Stomach (tissue), 8 donors: ENCODE measurements at regions not wholly inside any gene's neighbourhood (a gene's known extent, or its start where the extent isn't known, plus 50 kb on each side); places are given as distances from the start of the nearest gene placed in this dataset.

Experiments used
- DNase-seq, 2 donors: peaks; one replicate each; pipeline versions ENCODE4 v3.0.0 to v3.0.0-alpha.2; 2013 to 2019
- H3K27ac ChIP-seq, 5 donors: fragments of 200-600 bp in 4 of 5; sonication (generic) in 4 of 5; one replicate each; pipeline ENCODE4 v1.5.1; 2013 to 2019; ENCODE audit warnings: mild to moderate bottlenecking in 1 of 5, moderate library complexity in 1 of 5
- H3K27me3 ChIP-seq, 3 donors: fragments of 200-600 bp; sonication (generic); one replicate each; pipeline ENCODE4 v1.5.1; 2017 to 2019; ENCODE audit warnings: mixed run types in 1 of 3
- H3K36me3 ChIP-seq, 4 donors: fragments of 200-600 bp; sonication (generic); 1 replicate in 3 of 4; 2 replicates in 1 of 4; pipeline ENCODE4 v1.5.1; 2016 to 2019
- H3K4me1 ChIP-seq, 4 donors: fragments of 200-600 bp; sonication (generic); one replicate each; pipeline ENCODE4 v1.5.1; 2016 to 2019
- H3K4me3 ChIP-seq, 4 donors: fragments of 200-600 bp; sonication (generic) in 3 of 4; one replicate each; pipeline ENCODE4 v1.5.1; 2016 to 2019; ENCODE audit warnings: mild to moderate bottlenecking in 1 of 4
- H3K9me3 ChIP-seq, 4 donors: fragments of 200-600 bp; sonication (generic); one replicate each; pipeline ENCODE4 v1.5.1; 2016 to 2019
- EP300 ChIP-seq: sonication (generic); formaldehyde crosslinking; IDR thresholded peaks from one replicate; pipeline ENCODE4 v1.6.1; 2017; ENCODE audit warnings: antibody characterized with exemption
- POLR2A ChIP-seq, 4 donors: fragments of 450-650 bp; IDR thresholded peaks; one replicate each; pipeline ENCODE4 v1.6.1; 2016; ENCODE audit warnings: antibody characterized with exemption in 4 of 4, control low read depth in 2 of 4, mild to moderate bottlenecking in 1 of 4, moderate library complexity in 1 of 4
- POLR2AphosphoS5 ChIP-seq, 3 donors: sonication (generic); formaldehyde crosslinking; IDR thresholded peaks; one replicate each; pipeline ENCODE4 v1.6.1; 2016; ENCODE audit warnings: antibody characterized with exemption in 3 of 3
- WGBS, 5 donors: extraction: QIAGEN DNeasy Blood & Tissue Kit in 3 of 5; methylation state at CpG; one replicate each; pipeline versions ENCODE4 v1.1.5 to v1.1.7; 2013 to 2018; 5-methylcytosine and 5-hydroxymethylcytosine counted together
- intact Hi-C: fragments of 100-400 bp; cut with DNase I; formaldehyde crosslinking; loops from one replicate; pipeline ENCODE4 v1.15.1; 2023; ENCODE audit warnings: low total_unique reads
- TF ChIP-seq, protein P1 (sequence below), 7 experiments: fragments of 450-650 bp in 4 of 7; fragments of 200-600 bp in 3 of 7; sonication (generic) in 3 of 7; IDR thresholded peaks; one replicate each; pipeline ENCODE4 v1.5.1; 2016 to 2019; ENCODE audit warnings: antibody characterized with exemption in 7 of 7, control low read depth in 2 of 7, mild to moderate bottlenecking in 1 of 7
- donor health status: healthy with polysubstance abuse.
- donor health status: Bipolar disorder and iron deficiency.
- donor health status: healthy.

DNA sequence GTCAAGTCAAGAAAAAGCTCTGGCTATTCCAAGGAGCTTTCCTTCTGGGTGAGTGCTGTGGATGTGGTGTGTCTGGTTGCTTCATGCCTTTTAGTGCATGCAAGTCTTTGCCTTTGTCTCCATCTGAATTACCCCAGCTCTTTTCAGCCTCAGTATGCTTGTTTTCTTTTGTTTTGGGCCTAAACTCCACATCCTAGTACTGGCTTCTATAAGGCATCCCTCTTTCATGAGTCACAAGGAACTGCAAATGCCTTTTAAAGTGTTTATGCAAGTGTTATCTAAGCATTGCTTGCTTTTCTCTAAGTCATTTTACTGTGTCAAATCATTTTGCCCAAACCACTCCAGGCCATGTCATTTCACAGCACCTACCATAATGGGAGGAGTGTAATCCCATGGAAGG, 132.1 kb downstream of the PLCE1 start:
- no peak for DNase-seq
- Histone ChIP-seq H3K27me3 (no peaks in the 10 kb centered on the region), H3K9me3 (no peaks in the 10 kb centered on the region), H3K27ac (no peak overlapping the region), H3K4me3 (no peak overlapping the region), H3K4me1 (peaks cover 7 to 54% (median 24%) of the 10 kb centered on the region in 4 donors), H3K36me3 (no peaks in the 10 kb centered on the region)
- TF ChIP-seq, protein P1, sequence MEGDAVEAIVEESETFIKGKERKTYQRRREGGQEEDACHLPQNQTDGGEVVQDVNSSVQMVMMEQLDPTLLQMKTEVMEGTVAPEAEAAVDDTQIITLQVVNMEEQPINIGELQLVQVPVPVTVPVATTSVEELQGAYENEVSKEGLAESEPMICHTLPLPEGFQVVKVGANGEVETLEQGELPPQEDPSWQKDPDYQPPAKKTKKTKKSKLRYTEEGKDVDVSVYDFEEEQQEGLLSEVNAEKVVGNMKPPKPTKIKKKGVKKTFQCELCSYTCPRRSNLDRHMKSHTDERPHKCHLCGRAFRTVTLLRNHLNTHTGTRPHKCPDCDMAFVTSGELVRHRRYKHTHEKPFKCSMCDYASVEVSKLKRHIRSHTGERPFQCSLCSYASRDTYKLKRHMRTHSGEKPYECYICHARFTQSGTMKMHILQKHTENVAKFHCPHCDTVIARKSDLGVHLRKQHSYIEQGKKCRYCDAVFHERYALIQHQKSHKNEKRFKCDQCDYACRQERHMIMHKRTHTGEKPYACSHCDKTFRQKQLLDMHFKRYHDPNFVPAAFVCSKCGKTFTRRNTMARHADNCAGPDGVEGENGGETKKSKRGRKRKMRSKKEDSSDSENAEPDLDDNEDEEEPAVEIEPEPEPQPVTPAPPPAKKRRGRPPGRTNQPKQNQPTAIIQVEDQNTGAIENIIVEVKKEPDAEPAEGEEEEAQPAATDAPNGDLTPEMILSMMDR (IDR thresholded peaks at IDR 0.05): no peak
- no peak for TF ChIP-seq POLR2A (IDR thresholded peaks at IDR 0.05)
- TF ChIP-seq EP300: no peak
- no peak for TF ChIP-seq POLR2AphosphoS5 (IDR thresholded peaks at IDR 0.05)
- intact Hi-C loops: no loop called here

DNA sequence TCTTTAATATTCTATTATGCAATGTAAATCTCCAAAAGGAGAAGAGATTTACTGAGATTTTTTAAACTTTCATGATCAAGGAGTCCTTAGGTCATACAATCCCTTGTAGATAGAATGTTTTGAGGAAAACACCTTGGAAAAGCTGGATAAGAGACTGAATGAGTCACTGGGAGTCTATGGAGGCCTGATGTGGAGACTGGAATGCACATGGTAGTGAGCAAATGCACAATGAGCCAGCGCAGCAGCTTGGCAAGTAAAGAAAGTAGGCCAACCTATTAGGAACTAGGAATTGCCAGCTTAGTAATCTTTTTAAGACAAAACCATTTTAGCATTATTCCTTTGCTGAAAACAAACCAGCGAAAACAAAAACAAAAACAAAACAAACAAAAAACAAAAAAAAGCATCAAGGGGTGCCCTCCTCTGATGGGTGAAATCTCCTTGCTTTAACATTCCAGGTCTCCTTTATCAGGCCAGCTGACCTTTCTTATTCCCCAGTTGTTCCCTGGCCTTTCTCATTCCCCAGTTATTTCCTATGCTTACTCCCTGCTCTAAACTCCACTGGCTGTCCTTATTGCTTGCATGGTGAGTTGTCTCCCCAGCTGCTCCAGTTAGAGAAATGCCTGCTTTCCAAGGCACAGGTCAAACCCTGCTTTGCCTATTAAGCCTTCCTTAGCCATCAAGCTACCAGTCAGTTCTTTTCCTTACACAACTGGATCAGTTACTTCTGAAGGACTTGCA, 135.8 kb downstream of the PLCE1 start:
- no peak overlapping the region for H3K27ac ChIP-seq
- no peak overlapping the region for H3K4me3 ChIP-seq
- DNase-seq: no peak
- H3K9me3 ChIP-seq: no peaks in the 10 kb centered on the region
- TF ChIP-seq POLR2A (IDR thresholded peaks at IDR 0.05) (no peak), POLR2AphosphoS5 (IDR thresholded peaks at IDR 0.05) (peak in 1 of 3 donors; percentile 17), EP300 (no peak)
- TF ChIP-seq, protein P1 (IDR thresholded peaks at IDR 0.05): no peak
- no peaks in the 10 kb centered on the region for H3K27me3 ChIP-seq
- intact Hi-C loops: no loop called here
- 87 to 98% (median 90%) methylated on average over 2 of the region's 2 CpGs for WGBS, 5 donors
- peaks cover 0 to 11% (median 4%) of the 10 kb centered on the region in 4 donors for H3K36me3 ChIP-seq
- H3K4me1 ChIP-seq: peaks cover 0 to 46% (median 20%) of the 10 kb centered on the region in 4 donors

DNA sequence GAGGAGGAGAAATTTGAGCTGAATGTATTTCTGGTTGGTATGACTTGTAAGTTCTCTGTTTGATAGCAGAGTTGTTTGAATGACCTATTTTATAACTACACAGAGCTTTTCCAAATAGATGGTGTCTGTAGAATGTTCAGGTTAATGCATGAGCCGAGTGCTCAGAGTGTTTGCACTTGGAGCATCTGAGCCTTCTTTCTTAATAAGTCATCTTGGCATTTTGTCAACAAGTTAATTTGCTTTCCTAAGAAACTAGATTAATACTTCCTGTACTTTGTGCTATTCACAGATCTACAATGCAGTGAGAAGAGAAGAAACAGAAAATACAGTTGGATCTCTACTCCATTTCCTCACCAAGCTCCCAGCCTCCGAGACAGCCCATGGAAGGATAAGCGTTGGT, 138.2 kb downstream of the PLCE1 start:
- Histone ChIP-seq H3K4me1 (peaks cover 0 to 42% (median 16%) of the 10 kb centered on the region in 4 donors), H3K27ac (peak overlapping the region in 2 of 5 donors; percentile 40 to 63), H3K9me3 (no peaks in the 10 kb centered on the region), H3K36me3 (peaks cover 0 to 11% (median 4%) of the 10 kb centered on the region in 4 donors), H3K27me3 (no peaks in the 10 kb centered on the region), H3K4me3 (no peak overlapping the region)
- peak in 1 of 2 donors; percentile 42 for DNase-seq
- no peak for TF ChIP-seq POLR2A (IDR thresholded peaks at IDR 0.05)
- TF ChIP-seq, protein P1 (IDR thresholded peaks at IDR 0.05): no peak
- TF ChIP-seq POLR2AphosphoS5 (IDR thresholded peaks at IDR 0.05): peak in 1 of 3 donors; percentile 36
- no peak for TF ChIP-seq EP300
- 24 to 50% (median 39%) methylated on average over 3 of the region's 3 CpGs for WGBS, 5 donors
- intact Hi-C loops: no loop called here

DNA sequence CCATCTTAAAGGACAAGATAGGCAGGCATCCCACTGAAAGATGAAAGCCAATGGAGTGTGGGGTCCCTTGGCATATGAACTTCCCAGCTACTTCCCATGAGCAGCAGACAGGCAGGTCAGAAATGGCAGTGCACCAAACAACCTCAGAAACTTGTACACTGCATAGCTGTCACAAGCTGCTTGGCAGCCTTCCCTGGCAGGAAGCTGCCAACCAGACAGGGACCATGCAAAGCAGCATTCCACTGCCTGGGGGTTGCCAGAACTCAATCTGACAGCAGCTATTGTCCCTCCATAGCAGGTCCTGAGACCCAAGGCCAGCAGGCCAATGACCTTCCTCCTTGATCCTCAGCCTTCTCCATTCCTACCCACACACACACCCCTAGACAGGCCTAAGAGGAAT, 139.5 kb downstream of the PLCE1 start:
- Histone ChIP-seq H3K9me3 (no peaks in the 10 kb centered on the region), H3K4me1 (peaks cover 0 to 42% (median 16%) of the 10 kb centered on the region in 4 donors), H3K4me3 (no peak overlapping the region), H3K36me3 (peaks cover 0 to 11% (median 4%) of the 10 kb centered on the region in 4 donors), H3K27ac (no peak overlapping the region), H3K27me3 (no peaks in the 10 kb centered on the region)
- intact Hi-C loops: no loop called here
- TF ChIP-seq, protein P1 (IDR thresholded peaks at IDR 0.05): no peak
- TF ChIP-seq EP300: no peak
- TF ChIP-seq POLR2A (IDR thresholded peaks at IDR 0.05): no peak
- TF ChIP-seq POLR2AphosphoS5 (IDR thresholded peaks at IDR 0.05): no peak
- peak in 1 of 2 donors; percentile 33 for DNase-seq
